ENCODE measurements at regions not wholly inside any gene's neighbourhood (a gene's known extent, or its start where the extent isn't known, plus 50 kb on each side); places are given as distances from the start of the nearest gene placed in this dataset.

GRCh38 chr13:65937251-65937650 lies 1292.9 kb downstream of the PCDH9 start:
- H3K4me3 Mint-ChIP-seq = no peak overlapping the region

GRCh38 chr13:65936249-65936648 lies 1293.9 kb downstream of the PCDH9 start:
- H3K4me1 Mint-ChIP-seq (ENCODE audit: low read depth) = peaks cover 32% of the 10 kb centered on the region
- H3K27me3 Mint-ChIP-seq (ENCODE audit: insufficient read depth) = no peaks in the 10 kb centered on the region
- H3K27ac Mint-ChIP-seq = no peak overlapping the region
- H3K36me3 Mint-ChIP-seq (ENCODE audit: low read depth) = no peaks in the 10 kb centered on the region
- no peak for DNase-seq
- no peak overlapping the region for H3K4me3 Mint-ChIP-seq
- no peak for TF ChIP-seq CTCF (IDR thresholded peaks at IDR 0.05)
- H3K9me3 Mint-ChIP-seq = no peaks in the 10 kb centered on the region

More at GRCh38 chr13:65937251-65937650, 1292.9 kb downstream of the PCDH9 start:
- TF ChIP-seq CTCF (IDR thresholded peaks at IDR 0.05) = no peak
- Mint-ChIP-seq H3K27me3 (ENCODE audit: insufficient read depth) (no peaks in the 10 kb centered on the region), H3K27ac (no peak overlapping the region), H3K36me3 (ENCODE audit: low read depth) (no peaks in the 10 kb centered on the region), H3K9me3 (no peaks in the 10 kb centered on the region), H3K4me1 (ENCODE audit: low read depth) (peaks cover 23% of the 10 kb centered on the region)
- no peak for DNase-seq

- DNase-seq = peak; percentile 82
- no peaks in the 10 kb centered on the region; the same call in 1 of the 2 replicates for H3K36me3 Mint-ChIP-seq (ENCODE audit: low read depth)
- H3K27ac Mint-ChIP-seq = no peak overlapping the region
- no peak overlapping the region for H3K4me3 Mint-ChIP-seq
- peaks cover 65% of the 10 kb centered on the region for H3K4me1 Mint-ChIP-seq (ENCODE audit: low read depth)
- H3K9me3 Mint-ChIP-seq = no peaks in the 10 kb centered on the region
- no peaks in the 10 kb centered on the region for H3K27me3 Mint-ChIP-seq (ENCODE audit: insufficient read depth)
- no peak for TF ChIP-seq CTCF (IDR thresholded peaks at IDR 0.05)
Measured at GRCh38 chr13:65932587-65933239, 1297.4 kb downstream of the PCDH9 start.

- Mint-ChIP-seq H3K27me3 (ENCODE audit: insufficient read depth) (no peaks in the 10 kb centered on the region), H3K9me3 (no peaks in the 10 kb centered on the region), H3K4me3 (no peak overlapping the region), H3K4me1 (ENCODE audit: low read depth) (peaks cover 68% of the 10 kb centered on the region), H3K36me3 (ENCODE audit: low read depth) (no peaks in the 10 kb centered on the region; the same call in 1 of the 2 replicates), H3K27ac (no peak overlapping the region)
- TF ChIP-seq CTCF (IDR thresholded peaks at IDR 0.05) = no peak
- DNase-seq = no peak
Measured at GRCh38 chr13:65932013-65932412, 1298.1 kb downstream of the PCDH9 start.

GRCh38 chr13:65929436-65929835 lies 1300.7 kb downstream of the PCDH9 start:
- peak; percentile 55 for DNase-seq
- H3K4me3 Mint-ChIP-seq = no peak overlapping the region; the same call in 1 of the 2 replicates
- H3K27me3 Mint-ChIP-seq (ENCODE audit: insufficient read depth) = no peaks in the 10 kb centered on the region
- peaks cover 70% of the 10 kb centered on the region for H3K4me1 Mint-ChIP-seq (ENCODE audit: low read depth)
- no peaks in the 10 kb centered on the region for H3K9me3 Mint-ChIP-seq
- H3K36me3 Mint-ChIP-seq (ENCODE audit: low read depth) = no peaks in the 10 kb centered on the region; the same call in 1 of the 2 replicates
- TF ChIP-seq CTCF (IDR thresholded peaks at IDR 0.05) = peak; percentile 53
- H3K27ac Mint-ChIP-seq = peak overlapping the region; percentile 53; the same call in 1 of the 2 replicates
